ENCODE measurements at regions not wholly inside any gene's neighbourhood (a gene's known extent, or its start where the extent isn't known, plus 50 kb on each side); places are given as distances from the start of the nearest gene placed in this dataset.

DNA sequence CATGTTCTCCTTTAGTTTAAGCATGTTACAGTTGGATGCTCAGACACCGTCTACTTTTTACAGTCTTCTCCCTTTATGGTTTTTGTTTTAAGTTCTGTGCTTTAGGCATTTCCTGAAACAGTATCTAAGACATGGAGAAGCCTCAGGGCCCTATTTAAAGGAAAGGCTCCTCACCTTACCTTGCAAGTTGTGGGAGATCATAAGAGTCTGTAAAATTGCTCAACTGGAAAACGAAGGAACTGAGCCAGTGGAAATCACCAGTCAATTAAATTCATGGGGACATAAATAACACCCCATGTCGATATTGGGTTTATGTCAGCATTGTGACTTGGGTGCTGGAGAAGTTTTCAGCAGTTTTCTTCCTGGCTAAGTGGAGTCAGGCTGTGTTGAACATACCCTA is 239.2 kb downstream of the KIF4B start:
- Histone ChIP-seq H3K36me3 (no peaks in the 10 kb centered on the region), H3K27ac (no peak overlapping the region), H3K4me1 (no peaks in the 10 kb centered on the region), H3K4me3 (no peak overlapping the region), H3K27me3 (no peaks in the 10 kb centered on the region), H3K9me3 (no peaks in the 10 kb centered on the region)
- intact Hi-C loops (cut with DNase I): no loop called here
- TF ChIP-seq, protein P1, sequence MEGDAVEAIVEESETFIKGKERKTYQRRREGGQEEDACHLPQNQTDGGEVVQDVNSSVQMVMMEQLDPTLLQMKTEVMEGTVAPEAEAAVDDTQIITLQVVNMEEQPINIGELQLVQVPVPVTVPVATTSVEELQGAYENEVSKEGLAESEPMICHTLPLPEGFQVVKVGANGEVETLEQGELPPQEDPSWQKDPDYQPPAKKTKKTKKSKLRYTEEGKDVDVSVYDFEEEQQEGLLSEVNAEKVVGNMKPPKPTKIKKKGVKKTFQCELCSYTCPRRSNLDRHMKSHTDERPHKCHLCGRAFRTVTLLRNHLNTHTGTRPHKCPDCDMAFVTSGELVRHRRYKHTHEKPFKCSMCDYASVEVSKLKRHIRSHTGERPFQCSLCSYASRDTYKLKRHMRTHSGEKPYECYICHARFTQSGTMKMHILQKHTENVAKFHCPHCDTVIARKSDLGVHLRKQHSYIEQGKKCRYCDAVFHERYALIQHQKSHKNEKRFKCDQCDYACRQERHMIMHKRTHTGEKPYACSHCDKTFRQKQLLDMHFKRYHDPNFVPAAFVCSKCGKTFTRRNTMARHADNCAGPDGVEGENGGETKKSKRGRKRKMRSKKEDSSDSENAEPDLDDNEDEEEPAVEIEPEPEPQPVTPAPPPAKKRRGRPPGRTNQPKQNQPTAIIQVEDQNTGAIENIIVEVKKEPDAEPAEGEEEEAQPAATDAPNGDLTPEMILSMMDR (IDR thresholded peaks at IDR 0.05): no peak
- ATAC-seq (no peak), DNase-seq (no peak)

DNA sequence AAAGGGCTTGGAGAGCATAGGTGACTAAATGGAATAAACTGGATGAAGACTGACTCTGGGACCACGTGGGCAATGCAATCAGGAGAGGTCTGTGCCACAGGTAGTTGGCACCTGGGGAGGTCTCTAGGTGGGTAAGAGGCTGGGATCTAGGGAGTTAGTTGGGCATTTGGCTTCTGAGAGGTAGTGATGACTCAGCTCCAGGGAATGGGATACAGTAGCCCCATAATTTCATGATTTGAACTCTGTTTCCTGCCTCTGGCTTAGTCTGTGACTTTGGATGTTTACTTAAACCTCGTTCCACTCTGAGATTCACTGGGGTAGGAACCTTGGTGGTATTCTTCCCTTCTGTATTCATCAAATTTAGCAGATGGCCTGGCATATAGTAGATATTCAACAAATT is 240.8 kb downstream of the KIF4B start:
- TF ChIP-seq, protein P1 (IDR thresholded peaks at IDR 0.05): no peak
- no peak overlapping the region for H3K4me3 ChIP-seq
- no peak for DNase-seq
- no peaks in the 10 kb centered on the region for H3K9me3 ChIP-seq
- no peaks in the 10 kb centered on the region for H3K36me3 ChIP-seq
- no peak for ATAC-seq
- no peak overlapping the region for H3K27ac ChIP-seq
- H3K4me1 ChIP-seq: no peaks in the 10 kb centered on the region
- intact Hi-C loops (cut with DNase I): no loop called here
- no peaks in the 10 kb centered on the region for H3K27me3 ChIP-seq

DNA sequence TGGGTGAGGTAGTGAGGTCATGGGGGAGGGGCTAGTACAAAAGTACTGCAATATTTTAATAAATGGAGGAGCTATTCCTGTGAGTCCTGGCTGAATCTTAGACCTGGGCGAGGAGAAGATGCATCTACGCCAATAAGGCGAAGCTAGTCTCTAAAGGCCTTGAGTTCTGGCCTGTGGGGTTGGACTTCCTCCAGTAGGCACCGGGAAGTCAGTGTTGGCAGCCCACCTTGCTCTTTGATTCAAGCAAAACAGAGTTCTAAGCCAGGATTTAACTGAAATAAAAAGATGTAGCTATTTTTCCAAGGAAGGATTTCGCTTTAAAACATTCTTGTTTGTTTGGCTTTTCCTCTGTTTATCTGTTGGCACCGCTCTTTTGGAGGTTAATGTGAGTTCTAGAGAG is 244.6 kb downstream of the KIF4B start:
- DNase-seq (no peak), ATAC-seq (no peak)
- TF ChIP-seq, protein P1 (IDR thresholded peaks at IDR 0.05): no peak
- no peaks in the 10 kb centered on the region for H3K9me3 ChIP-seq
- H3K27me3 ChIP-seq: no peaks in the 10 kb centered on the region
- intact Hi-C loops (cut with DNase I): no loop called here
- H3K4me1 ChIP-seq: no peaks in the 10 kb centered on the region
- no peak overlapping the region for H3K27ac ChIP-seq
- H3K4me3 ChIP-seq: no peak overlapping the region
- no peaks in the 10 kb centered on the region for H3K36me3 ChIP-seq

DNA sequence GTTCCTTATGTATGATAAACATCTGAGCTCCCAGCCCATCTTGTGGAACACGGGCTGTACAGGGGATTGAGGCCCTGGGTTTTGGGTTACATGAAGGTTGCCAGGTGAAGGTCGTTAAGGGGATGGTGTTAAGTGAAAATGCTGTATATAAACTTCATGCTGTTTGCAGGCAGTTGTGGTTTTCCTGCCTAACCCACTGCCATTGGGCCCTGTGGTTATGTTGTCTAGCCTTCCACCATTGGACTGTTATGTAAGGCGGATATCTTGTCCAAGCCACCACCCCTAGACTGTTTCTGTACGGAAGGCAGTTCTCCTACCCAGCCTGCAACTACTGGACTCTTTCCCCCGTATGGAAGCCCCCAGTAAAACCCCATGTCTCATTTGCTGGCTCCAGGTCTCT is 246.1 kb downstream of the KIF4B start:
- no peak overlapping the region for H3K27ac ChIP-seq
- no peaks in the 10 kb centered on the region for H3K36me3 ChIP-seq
- TF ChIP-seq, protein P1 (IDR thresholded peaks at IDR 0.05): no peak
- H3K4me3 ChIP-seq: no peak overlapping the region
- H3K4me1 ChIP-seq: no peaks in the 10 kb centered on the region
- H3K9me3 ChIP-seq: no peaks in the 10 kb centered on the region
- H3K27me3 ChIP-seq: no peaks in the 10 kb centered on the region
- ATAC-seq: no peak
- intact Hi-C loops (cut with DNase I): no loop called here
- no peak for DNase-seq

DNA sequence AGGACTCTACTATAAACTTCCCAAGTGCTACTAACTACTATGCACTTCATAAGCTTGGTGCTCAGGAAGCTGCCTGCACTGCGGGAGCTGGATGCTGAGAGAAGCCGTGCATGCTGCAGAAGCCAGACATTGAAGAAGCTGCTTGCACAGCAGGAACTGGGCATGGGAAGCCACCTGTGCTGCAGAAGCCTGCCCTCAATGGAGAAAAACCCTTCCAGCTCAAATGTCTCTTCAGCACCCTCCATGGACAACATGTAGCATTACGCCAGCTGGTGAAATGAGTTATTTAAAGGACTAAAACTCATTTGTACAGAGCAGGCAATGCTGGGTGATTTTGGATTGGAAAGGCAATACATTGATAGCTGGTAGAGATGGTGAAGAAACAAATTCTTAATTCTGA is 247.2 kb downstream of the KIF4B start:
- Histone ChIP-seq H3K27me3 (no peaks in the 10 kb centered on the region), H3K9me3 (no peaks in the 10 kb centered on the region), H3K4me3 (no peak overlapping the region), H3K27ac (no peak overlapping the region), H3K4me1 (no peaks in the 10 kb centered on the region), H3K36me3 (no peaks in the 10 kb centered on the region)
- no peak for ATAC-seq
- intact Hi-C loops (cut with DNase I): no loop called here
- TF ChIP-seq, protein P1 (IDR thresholded peaks at IDR 0.05): no peak
- no peak for DNase-seq

DNA sequence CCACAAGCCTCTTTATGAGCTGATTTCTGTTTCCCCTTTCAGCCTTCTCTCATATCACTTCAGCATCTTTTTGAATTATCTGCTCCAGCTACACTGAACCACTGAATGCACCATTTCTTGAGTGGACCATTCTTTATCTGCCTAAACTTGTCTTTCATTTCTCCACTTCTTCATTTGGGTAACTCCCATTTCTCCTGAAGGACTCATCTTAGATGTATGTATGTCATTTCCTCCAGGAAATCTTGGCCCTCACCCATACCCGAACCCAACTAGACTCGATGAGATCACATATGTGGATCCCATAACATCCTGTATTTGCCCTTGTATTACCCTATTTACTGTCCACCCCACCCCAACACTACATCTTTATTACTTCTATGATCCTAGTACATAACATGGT is 249.8 kb downstream of the KIF4B start:
- TF ChIP-seq, protein P1 (IDR thresholded peaks at IDR 0.05): no peak
- DNase-seq (no peak), ATAC-seq (no peak)
- Histone ChIP-seq H3K36me3 (no peaks in the 10 kb centered on the region), H3K27me3 (no peaks in the 10 kb centered on the region), H3K4me3 (no peak overlapping the region), H3K4me1 (no peaks in the 10 kb centered on the region), H3K27ac (no peak overlapping the region), H3K9me3 (no peaks in the 10 kb centered on the region)
- intact Hi-C loops (cut with DNase I): no loop called here
